ENCODE measurements at regions not wholly inside any gene's neighbourhood (a gene's known extent, or its start where the extent isn't known, plus 50 kb on each side); places are given as distances from the start of the nearest gene placed in this dataset.

GRCh38 chr7:106471021-106471420 lies 186.2 kb upstream of the NAMPT start:
- no peak for ATAC-seq

GRCh38 chr7:106466867-106467266 lies 182.1 kb upstream of the NAMPT start:
- intact Hi-C loops (cut with micrococcal nuclease), result no loop called here
- ChIA-PET RAD21 (ENCODE audit: low non-redundant PET in 1 of 2, low total read pairs in 2 of 2, uncharacterized antibody in 2 of 2, unreplicated experiment in 2 of 2) (no interaction called here), CTCF (no interaction called here)
- TF ChIP-seq ZFX (IDR thresholded peaks at IDR 0.05) (no peak), TCF7L2 (IDR thresholded peaks at IDR 0.05; ENCODE audit: borderline replicate concordance, extremely low read depth, insufficient read depth, insufficient read length) (no peak), REST (IDR thresholded peaks at IDR 0.05; ENCODE audit: low read depth) (no peak), SP1 (IDR thresholded peaks at IDR 0.05; ENCODE audit: low read depth) (no peak), RAD21 (IDR thresholded peaks at IDR 0.05; ENCODE audit: low read depth) (no peak), POLR2A (IDR thresholded peaks at IDR 0.05; ENCODE audit: borderline replicate concordance, extremely low read depth, insufficient read depth, insufficient read length) (no peak), CEBPB (IDR thresholded peaks at IDR 0.05; ENCODE audit: low read depth) (no peak), EZH2 (IDR thresholded peaks at IDR 0.05) (no peak)
- TF ChIP-seq, protein P1, sequence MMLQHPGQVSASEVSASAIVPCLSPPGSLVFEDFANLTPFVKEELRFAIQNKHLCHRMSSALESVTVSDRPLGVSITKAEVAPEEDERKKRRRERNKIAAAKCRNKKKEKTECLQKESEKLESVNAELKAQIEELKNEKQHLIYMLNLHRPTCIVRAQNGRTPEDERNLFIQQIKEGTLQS (IDR thresholded peaks at IDR 0.05), result no peak
- TF ChIP-seq, protein P2, sequence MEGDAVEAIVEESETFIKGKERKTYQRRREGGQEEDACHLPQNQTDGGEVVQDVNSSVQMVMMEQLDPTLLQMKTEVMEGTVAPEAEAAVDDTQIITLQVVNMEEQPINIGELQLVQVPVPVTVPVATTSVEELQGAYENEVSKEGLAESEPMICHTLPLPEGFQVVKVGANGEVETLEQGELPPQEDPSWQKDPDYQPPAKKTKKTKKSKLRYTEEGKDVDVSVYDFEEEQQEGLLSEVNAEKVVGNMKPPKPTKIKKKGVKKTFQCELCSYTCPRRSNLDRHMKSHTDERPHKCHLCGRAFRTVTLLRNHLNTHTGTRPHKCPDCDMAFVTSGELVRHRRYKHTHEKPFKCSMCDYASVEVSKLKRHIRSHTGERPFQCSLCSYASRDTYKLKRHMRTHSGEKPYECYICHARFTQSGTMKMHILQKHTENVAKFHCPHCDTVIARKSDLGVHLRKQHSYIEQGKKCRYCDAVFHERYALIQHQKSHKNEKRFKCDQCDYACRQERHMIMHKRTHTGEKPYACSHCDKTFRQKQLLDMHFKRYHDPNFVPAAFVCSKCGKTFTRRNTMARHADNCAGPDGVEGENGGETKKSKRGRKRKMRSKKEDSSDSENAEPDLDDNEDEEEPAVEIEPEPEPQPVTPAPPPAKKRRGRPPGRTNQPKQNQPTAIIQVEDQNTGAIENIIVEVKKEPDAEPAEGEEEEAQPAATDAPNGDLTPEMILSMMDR (IDR thresholded peaks at IDR 0.05 in 2 of 3, conservative IDR thresholded peaks at IDR 0.05 in 1 of 3; ENCODE audit: borderline replicate concordance in 1 of 3, insufficient read depth in 1 of 3, low read depth in 2 of 3, low read length in 2 of 3), result no peak
- TF ChIP-seq, protein P3, sequence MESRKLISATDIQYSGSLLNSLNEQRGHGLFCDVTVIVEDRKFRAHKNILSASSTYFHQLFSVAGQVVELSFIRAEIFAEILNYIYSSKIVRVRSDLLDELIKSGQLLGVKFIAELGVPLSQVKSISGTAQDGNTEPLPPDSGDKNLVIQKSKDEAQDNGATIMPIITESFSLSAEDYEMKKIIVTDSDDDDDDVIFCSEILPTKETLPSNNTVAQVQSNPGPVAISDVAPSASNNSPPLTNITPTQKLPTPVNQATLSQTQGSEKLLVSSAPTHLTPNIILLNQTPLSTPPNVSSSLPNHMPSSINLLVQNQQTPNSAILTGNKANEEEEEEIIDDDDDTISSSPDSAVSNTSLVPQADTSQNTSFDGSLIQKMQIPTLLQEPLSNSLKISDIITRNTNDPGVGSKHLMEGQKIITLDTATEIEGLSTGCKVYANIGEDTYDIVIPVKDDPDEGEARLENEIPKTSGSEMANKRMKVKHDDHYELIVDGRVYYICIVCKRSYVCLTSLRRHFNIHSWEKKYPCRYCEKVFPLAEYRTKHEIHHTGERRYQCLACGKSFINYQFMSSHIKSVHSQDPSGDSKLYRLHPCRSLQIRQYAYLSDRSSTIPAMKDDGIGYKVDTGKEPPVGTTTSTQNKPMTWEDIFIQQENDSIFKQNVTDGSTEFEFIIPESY (IDR thresholded peaks at IDR 0.05; ENCODE audit: extremely low read depth, insufficient replicate concordance, low read length), result no peak

More at GRCh38 chr7:106471021-106471420, 186.2 kb upstream of the NAMPT start:
- Histone ChIP-seq H3K4me1 (ENCODE audit: control insufficient read depth in 1 of 2, insufficient read depth in 2 of 2, low read length in 2 of 2) (no peaks in the 10 kb centered on the region), H3K9me2 (ENCODE audit: insufficient read depth) (no peaks in the 10 kb centered on the region), H3K9ac (ENCODE audit: low read length) (no peak overlapping the region), H3K9me3 (ENCODE audit: control insufficient read depth in 1 of 2, insufficient read depth in 1 of 2, low read depth in 1 of 2, low read length in 2 of 2) (no peaks in the 10 kb centered on the region), H3K27ac (ENCODE audit: low read depth, low read length) (no peak overlapping the region), H2AFZ (ENCODE audit: low read depth, low read length, poor library complexity, severe bottlenecking) (no peak overlapping the region), H3K79me2 (ENCODE audit: insufficient read depth, low read length) (no peaks in the 10 kb centered on the region), H3K36me3 (ENCODE audit: control insufficient read depth in 1 of 2, insufficient read depth in 2 of 2, low read length in 2 of 2) (no peaks in the 10 kb centered on the region), H4K20me1 (ENCODE audit: insufficient read depth) (no peaks in the 10 kb centered on the region), H3K4me2 (ENCODE audit: low read length) (no peak overlapping the region), H3K27me3 (ENCODE audit: insufficient read depth, low read length) (no peaks in the 10 kb centered on the region), H3K4me3 (replicated peaks in 1 of 2; ENCODE audit: low read depth in 1 of 2, low read length in 2 of 2) (no peak overlapping the region)
- TF ChIP-seq ZFX (IDR thresholded peaks at IDR 0.05), result no peak
- TF ChIP-seq, protein P1 (IDR thresholded peaks at IDR 0.05), result no peak
- intact Hi-C loops (cut with micrococcal nuclease), result no loop called here
- BruUV-seq (replicated peaks), result no TSS peak
- ChIA-PET CTCF (no interaction called here), RAD21 (ENCODE audit: low non-redundant PET in 1 of 2, low total read pairs in 2 of 2, uncharacterized antibody in 2 of 2, unreplicated experiment in 2 of 2) (no interaction called here), POLR2A (no interaction called here)
- DNase-seq (ENCODE audit: low read depth, low spot score), result no peak

More at GRCh38 chr7:106466867-106467266, 182.1 kb upstream of the NAMPT start:
- Histone ChIP-seq H3K36me3 (ENCODE audit: control insufficient read depth in 1 of 2, insufficient read depth in 2 of 2, low read length in 2 of 2) (no peaks in the 10 kb centered on the region), H3K27ac (ENCODE audit: low read depth, low read length) (no peak overlapping the region), H3K4me1 (ENCODE audit: control insufficient read depth in 1 of 2, insufficient read depth in 2 of 2, low read length in 2 of 2) (peaks cover 0 to 8% of the 10 kb centered on the region in 2 experiments; a peak in 1 of 4 replicates), H3K4me3 (replicated peaks in 1 of 2; ENCODE audit: low read depth in 1 of 2, low read length in 2 of 2) (no peak overlapping the region), H3K9me2 (ENCODE audit: insufficient read depth) (no peaks in the 10 kb centered on the region), H3K27me3 (ENCODE audit: insufficient read depth, low read length) (no peaks in the 10 kb centered on the region), H4K20me1 (ENCODE audit: insufficient read depth) (no peaks in the 10 kb centered on the region), H3K4me2 (ENCODE audit: low read length) (no peak overlapping the region), H3K9me3 (ENCODE audit: control insufficient read depth in 1 of 2, insufficient read depth in 1 of 2, low read depth in 1 of 2, low read length in 2 of 2) (no peaks in the 10 kb centered on the region), H3K9ac (ENCODE audit: low read length) (no peak overlapping the region), H2AFZ (ENCODE audit: low read depth, low read length, poor library complexity, severe bottlenecking) (no peak overlapping the region), H3K79me2 (ENCODE audit: insufficient read depth, low read length) (no peaks in the 10 kb centered on the region)
- no TSS peak for BruUV-seq (replicated peaks)
- ATAC-seq, result no peak
- POLR2A ChIA-PET, result no interaction called here
- no peak for DNase-seq (ENCODE audit: low read depth, low spot score)

All from HCT116 (cell line).